CD4-positive, alpha-beta T cell treated with Interleukin-4 for 4 hours (primary cell): ENCODE measurements at regions not wholly inside any gene's neighbourhood (a gene's known extent, or its start where the extent isn't known, plus 50 kb on each side); places are given as distances from the start of the nearest gene placed in this dataset.

Experiments
- DNase-seq: peaks from one replicate; pipeline ENCODE4 v3.0.0-alpha.2; 2020

GRCh38 chr18:11308499-11308898 is 159.1 kb upstream of the PIEZO2 start:
- no peak for DNase-seq

GRCh38 chr18:11307716-11308115 is 158.3 kb upstream of the PIEZO2 start:
- DNase-seq = no peak

- DNase-seq = no peak
Observed at GRCh38 chr18:11305507-11305906, 156.1 kb upstream of the PIEZO2 start.

GRCh38 chr18:11304928-11305327 is 155.6 kb upstream of the PIEZO2 start:
- no peak for DNase-seq

- DNase-seq = no peak
Observed at GRCh38 chr18:11296946-11297345, 147.6 kb upstream of the PIEZO2 start.

- no peak for DNase-seq
Observed at GRCh38 chr18:11293794-11294193, 144.4 kb upstream of the PIEZO2 start.

GRCh38 chr18:11290786-11291185 is 141.4 kb upstream of the PIEZO2 start:
- DNase-seq = no peak

- DNase-seq = no peak
Observed at GRCh38 chr18:11289248-11289647, 139.9 kb upstream of the PIEZO2 start.

GRCh38 chr18:11288401-11288800 is 139.0 kb upstream of the PIEZO2 start:
- no peak for DNase-seq

GRCh38 chr18:11286431-11286830 is 137.1 kb upstream of the PIEZO2 start:
- no peak for DNase-seq

GRCh38 chr18:11284811-11285210 is 135.4 kb upstream of the PIEZO2 start:
- no peak for DNase-seq

GRCh38 chr18:11284349-11284748 is 135.0 kb upstream of the PIEZO2 start:
- DNase-seq = no peak

GRCh38 chr18:11283479-11284161 is 134.3 kb upstream of the PIEZO2 start:
- no peak for DNase-seq

- no peak for DNase-seq
Observed at GRCh38 chr18:11279461-11279860, 130.1 kb upstream of the PIEZO2 start.

- no peak for DNase-seq
Observed at GRCh38 chr18:11276678-11277077, 127.3 kb upstream of the PIEZO2 start.

GRCh38 chr18:11274144-11274794 is 124.9 kb upstream of the PIEZO2 start:
- DNase-seq = no peak

GRCh38 chr18:11272516-11272915 is 123.1 kb upstream of the PIEZO2 start:
- DNase-seq = no peak

- DNase-seq = no peak
Observed at GRCh38 chr18:11271954-11272353, 122.6 kb upstream of the PIEZO2 start.

- DNase-seq = no peak
Observed at GRCh38 chr18:11269257-11269656, 119.9 kb upstream of the PIEZO2 start.

- no peak for DNase-seq
Observed at GRCh38 chr18:11268741-11269233, 119.4 kb upstream of the PIEZO2 start.

GRCh38 chr18:11268153-11268552 is 118.8 kb upstream of the PIEZO2 start:
- no peak for DNase-seq

GRCh38 chr18:11266781-11267480 is 117.6 kb upstream of the PIEZO2 start:
- no peak for DNase-seq

GRCh38 chr18:11261486-11261885 is 112.1 kb upstream of the PIEZO2 start:
- no peak for DNase-seq

GRCh38 chr18:11260961-11261461 is 111.6 kb upstream of the PIEZO2 start:
- DNase-seq = no peak
